Loucy (cell line): ENCODE measurements at regions not wholly inside any gene's neighbourhood (a gene's known extent, or its start where the extent isn't known, plus 50 kb on each side); places are given as distances from the start of the nearest gene placed in this dataset.

Experiments used
- EZH2phosphoT487 ChIP-seq: fragments of 200-600 bp; IDR thresholded peaks from 2 replicates; pipeline ENCODE4 v1.6.1; 2018; ENCODE audit warnings: antibody characterized with exemption, mild to moderate bottlenecking, moderate library complexity, borderline replicate concordance
- TF ChIP-seq, protein P1 (sequence below): fragments of 200-600 bp; sonication (generic); conservative IDR thresholded peaks from 2 replicates; pipeline ENCODE4 v1.5.1; 2014; ENCODE audit warnings: mild to moderate bottlenecking, antibody characterized with exemption, low read length

DNA sequence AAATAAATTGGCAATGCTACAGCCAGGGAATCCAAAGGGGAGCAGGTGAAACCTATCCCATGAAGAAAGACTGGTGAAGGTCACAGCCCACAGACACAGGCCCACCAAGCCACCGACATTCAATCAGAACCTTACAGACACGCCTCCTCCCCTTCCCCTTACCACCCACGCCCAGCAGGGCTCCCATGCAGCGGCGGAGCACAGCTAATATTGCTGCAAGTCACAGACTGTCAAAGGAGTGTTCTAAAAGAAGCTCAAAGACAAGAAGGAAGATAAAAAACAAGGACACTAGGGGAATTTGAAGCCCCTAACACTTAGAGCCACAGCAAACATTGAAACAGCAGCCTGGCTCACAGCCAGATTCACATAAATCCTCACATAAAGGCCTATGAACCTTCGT is 91.2 kb downstream of the MED10 start:
- TF ChIP-seq, protein P1, sequence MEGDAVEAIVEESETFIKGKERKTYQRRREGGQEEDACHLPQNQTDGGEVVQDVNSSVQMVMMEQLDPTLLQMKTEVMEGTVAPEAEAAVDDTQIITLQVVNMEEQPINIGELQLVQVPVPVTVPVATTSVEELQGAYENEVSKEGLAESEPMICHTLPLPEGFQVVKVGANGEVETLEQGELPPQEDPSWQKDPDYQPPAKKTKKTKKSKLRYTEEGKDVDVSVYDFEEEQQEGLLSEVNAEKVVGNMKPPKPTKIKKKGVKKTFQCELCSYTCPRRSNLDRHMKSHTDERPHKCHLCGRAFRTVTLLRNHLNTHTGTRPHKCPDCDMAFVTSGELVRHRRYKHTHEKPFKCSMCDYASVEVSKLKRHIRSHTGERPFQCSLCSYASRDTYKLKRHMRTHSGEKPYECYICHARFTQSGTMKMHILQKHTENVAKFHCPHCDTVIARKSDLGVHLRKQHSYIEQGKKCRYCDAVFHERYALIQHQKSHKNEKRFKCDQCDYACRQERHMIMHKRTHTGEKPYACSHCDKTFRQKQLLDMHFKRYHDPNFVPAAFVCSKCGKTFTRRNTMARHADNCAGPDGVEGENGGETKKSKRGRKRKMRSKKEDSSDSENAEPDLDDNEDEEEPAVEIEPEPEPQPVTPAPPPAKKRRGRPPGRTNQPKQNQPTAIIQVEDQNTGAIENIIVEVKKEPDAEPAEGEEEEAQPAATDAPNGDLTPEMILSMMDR: no peak
- no peak for TF ChIP-seq EZH2phosphoT487
